ENCODE measurements at regions not wholly inside any gene's neighbourhood (a gene's known extent, or its start where the extent isn't known, plus 50 kb on each side); places are given as distances from the start of the nearest gene placed in this dataset.

DNA sequence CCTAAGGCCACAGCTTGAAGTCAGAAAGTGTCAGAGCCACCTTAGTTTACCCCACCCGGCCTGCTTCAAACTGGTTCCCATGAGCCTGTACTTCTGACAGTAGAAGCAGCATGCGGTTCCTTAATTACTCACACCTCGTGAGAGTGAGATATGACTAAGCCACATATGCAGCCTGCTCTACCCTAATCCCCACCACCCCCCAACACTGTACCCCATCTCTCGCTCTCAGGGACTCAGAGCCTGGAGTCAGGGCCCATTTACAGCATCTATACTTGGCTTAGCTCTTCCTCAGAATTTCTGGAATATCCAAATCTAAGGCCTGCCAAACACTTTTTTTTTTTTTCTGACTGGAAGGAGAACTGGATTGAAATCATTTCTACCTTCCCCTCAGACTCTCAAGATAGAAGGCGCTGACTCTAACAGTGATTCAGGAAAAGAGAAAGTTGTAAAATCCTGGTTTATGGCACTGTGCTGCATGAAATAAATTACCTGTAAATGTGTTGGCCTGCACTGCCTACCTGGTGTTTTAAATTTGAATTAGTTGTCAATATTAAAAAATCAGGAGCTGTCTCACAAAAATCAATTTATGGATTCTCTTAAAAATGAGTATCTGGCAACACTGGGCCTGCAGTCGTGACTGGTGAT is 360.0 kb downstream of the RND3 start:
- no peaks in the 10 kb centered on the region for H3K27me3 ChIP-seq (ENCODE audit: low read depth)
- no peak overlapping the region for H3K27ac ChIP-seq (replicated peaks)
- TF ChIP-seq, protein P1, sequence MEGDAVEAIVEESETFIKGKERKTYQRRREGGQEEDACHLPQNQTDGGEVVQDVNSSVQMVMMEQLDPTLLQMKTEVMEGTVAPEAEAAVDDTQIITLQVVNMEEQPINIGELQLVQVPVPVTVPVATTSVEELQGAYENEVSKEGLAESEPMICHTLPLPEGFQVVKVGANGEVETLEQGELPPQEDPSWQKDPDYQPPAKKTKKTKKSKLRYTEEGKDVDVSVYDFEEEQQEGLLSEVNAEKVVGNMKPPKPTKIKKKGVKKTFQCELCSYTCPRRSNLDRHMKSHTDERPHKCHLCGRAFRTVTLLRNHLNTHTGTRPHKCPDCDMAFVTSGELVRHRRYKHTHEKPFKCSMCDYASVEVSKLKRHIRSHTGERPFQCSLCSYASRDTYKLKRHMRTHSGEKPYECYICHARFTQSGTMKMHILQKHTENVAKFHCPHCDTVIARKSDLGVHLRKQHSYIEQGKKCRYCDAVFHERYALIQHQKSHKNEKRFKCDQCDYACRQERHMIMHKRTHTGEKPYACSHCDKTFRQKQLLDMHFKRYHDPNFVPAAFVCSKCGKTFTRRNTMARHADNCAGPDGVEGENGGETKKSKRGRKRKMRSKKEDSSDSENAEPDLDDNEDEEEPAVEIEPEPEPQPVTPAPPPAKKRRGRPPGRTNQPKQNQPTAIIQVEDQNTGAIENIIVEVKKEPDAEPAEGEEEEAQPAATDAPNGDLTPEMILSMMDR (IDR thresholded peaks at IDR 0.05; ENCODE audit: borderline replicate concordance): no peak
- H3K36me3 ChIP-seq: no peaks in the 10 kb centered on the region
- DNase-seq: no peak
- no peak overlapping the region for H3K4me3 ChIP-seq
- intact Hi-C loops (cut with micrococcal nuclease): no loop called here
- no peaks in the 10 kb centered on the region for H3K4me1 ChIP-seq
- H3K9me3 ChIP-seq (replicated peaks): no peaks in the 10 kb centered on the region

DNA sequence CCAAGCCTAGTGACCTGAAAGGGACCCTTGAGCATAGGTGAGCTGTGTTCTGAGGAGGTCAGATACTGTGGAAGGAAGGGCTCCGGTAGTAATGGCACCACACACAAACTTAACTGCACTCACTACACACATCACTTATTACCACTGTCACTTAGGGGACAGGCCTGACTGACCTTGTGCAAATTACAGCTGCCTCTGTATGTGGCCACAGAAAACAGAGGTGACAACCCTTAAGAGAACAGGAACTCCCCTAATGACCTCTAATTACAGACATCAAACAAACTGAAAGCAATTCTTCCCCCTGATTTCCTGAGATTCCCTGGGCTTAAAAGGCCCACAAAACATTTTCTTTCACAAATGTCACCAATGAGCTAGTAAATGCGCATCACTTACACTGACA is 360.6 kb downstream of the RND3 start:
- DNase-seq: no peak
- H3K27me3 ChIP-seq (ENCODE audit: low read depth): no peaks in the 10 kb centered on the region
- H3K36me3 ChIP-seq: no peaks in the 10 kb centered on the region
- no peak overlapping the region for H3K4me3 ChIP-seq
- no peaks in the 10 kb centered on the region for H3K9me3 ChIP-seq (replicated peaks)
- H3K4me1 ChIP-seq: no peaks in the 10 kb centered on the region
- H3K27ac ChIP-seq (replicated peaks): no peak overlapping the region
- TF ChIP-seq, protein P1 (IDR thresholded peaks at IDR 0.05; ENCODE audit: borderline replicate concordance): no peak
- intact Hi-C loops (cut with micrococcal nuclease): no loop called here

DNA sequence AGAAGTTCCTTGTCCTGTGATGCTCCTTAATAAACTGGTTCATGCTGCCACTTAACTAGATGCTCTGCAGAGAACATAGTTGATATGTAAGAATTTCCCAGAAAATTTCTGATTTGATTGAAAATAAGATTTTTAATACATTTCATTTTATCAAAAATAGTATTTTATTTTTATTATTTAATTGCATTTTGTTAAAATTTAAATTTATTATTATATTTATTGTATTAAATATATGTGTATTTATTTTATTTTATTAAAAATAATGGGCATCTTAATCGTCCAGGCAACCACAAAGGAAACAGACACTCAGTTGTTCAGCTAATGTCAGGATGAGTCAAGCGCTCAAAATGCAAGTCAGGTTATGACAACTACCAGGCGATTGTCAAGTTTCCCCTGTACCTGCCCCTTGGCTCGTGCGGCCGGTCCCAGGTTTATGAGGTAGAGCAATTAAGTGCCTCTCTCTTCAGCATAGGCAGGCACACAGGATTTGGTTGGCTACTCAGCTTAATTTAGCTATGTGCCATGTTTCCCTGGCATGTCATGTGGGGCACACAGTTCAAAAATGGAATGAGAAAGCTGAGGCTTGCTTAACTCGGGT is 361.2 kb downstream of the RND3 start:
- H3K4me3 ChIP-seq: no peak overlapping the region
- no peaks in the 10 kb centered on the region for H3K4me1 ChIP-seq
- no peaks in the 10 kb centered on the region for H3K36me3 ChIP-seq
- DNase-seq: no peak
- H3K9me3 ChIP-seq (replicated peaks): no peaks in the 10 kb centered on the region
- H3K27me3 ChIP-seq (ENCODE audit: low read depth): no peaks in the 10 kb centered on the region
- no peak overlapping the region for H3K27ac ChIP-seq (replicated peaks)
- TF ChIP-seq, protein P1 (IDR thresholded peaks at IDR 0.05; ENCODE audit: borderline replicate concordance): no peak
- intact Hi-C loops (cut with micrococcal nuclease): no loop called here

DNA sequence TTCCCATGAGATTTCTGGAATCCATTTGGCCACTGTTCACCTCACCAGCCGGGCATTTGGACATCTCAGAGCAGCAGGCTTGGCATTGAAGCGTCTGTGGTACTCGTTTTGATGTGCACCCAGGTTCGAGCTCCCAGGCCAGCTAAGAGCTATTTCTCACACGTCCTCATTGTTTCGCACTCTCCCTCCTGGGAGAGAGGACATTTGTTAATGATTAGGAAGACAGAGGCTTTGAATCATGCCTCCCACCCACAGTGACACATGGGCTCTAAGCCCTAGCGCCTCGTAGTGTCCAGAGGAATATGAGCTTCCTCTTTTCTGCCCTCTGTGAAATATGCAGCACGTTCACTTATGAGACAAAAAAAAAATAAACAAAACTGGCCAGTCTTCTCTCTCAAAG is 361.8 kb downstream of the RND3 start:
- intact Hi-C loops (cut with micrococcal nuclease): no loop called here
- no peaks in the 10 kb centered on the region for H3K36me3 ChIP-seq

DNA sequence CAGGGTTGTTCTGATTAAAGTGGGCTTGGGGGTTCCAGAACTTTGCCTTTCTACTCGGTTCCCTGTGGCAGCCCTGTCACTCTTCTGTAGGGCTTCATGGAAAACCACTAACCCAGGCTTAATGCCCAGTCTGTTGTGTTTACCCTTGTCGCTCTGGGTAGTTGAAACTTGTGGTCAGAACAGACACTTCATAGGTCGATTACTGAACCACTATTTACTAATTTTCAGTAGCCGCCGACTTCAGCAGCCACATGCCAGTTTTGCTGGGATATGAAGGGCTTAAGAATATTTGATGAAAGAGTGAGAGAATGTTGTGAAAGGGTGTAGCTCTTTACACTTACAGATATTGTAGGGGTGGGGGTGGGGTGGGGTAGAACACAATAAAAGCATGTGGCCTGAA is 362.3 kb downstream of the RND3 start:
- Histone ChIP-seq H3K27ac (replicated peaks) (no peak overlapping the region), H3K9me3 (replicated peaks) (no peaks in the 10 kb centered on the region), H3K27me3 (ENCODE audit: low read depth) (no peaks in the 10 kb centered on the region), H3K4me1 (no peaks in the 10 kb centered on the region), H3K36me3 (no peaks in the 10 kb centered on the region), H3K4me3 (no peak overlapping the region)
- no peak for DNase-seq
- intact Hi-C loops (cut with micrococcal nuclease): no loop called here
- TF ChIP-seq, protein P1 (IDR thresholded peaks at IDR 0.05; ENCODE audit: borderline replicate concordance): no peak

More for the DNA sequence above, 361.8 kb downstream of the RND3 start:
- no peaks in the 10 kb centered on the region for H3K9me3 ChIP-seq (replicated peaks)
- no peak overlapping the region for H3K27ac ChIP-seq (replicated peaks)
- H3K4me1 ChIP-seq: no peaks in the 10 kb centered on the region
- TF ChIP-seq, protein P1 (IDR thresholded peaks at IDR 0.05; ENCODE audit: borderline replicate concordance): no peak
- H3K4me3 ChIP-seq: no peak overlapping the region
- no peak for DNase-seq
- no peaks in the 10 kb centered on the region for H3K27me3 ChIP-seq (ENCODE audit: low read depth)
